HUES48 (cell line): ENCODE measurements at regions not wholly inside any gene's neighbourhood (a gene's known extent, or its start where the extent isn't known, plus 50 kb on each side); places are given as distances from the start of the nearest gene placed in this dataset.

Experiments used
- H3K27ac ChIP-seq: one replicate; pipeline ENCODE4 v1.7.0; 2013; ENCODE audit warnings: low read depth, low read length, inconsistent platforms
- H3K27me3 ChIP-seq: 2 replicates; pipeline ENCODE4 v1.6.1; 2013; ENCODE audit warnings: mild to moderate bottlenecking, low read length; ENCODE audit not compliant: control insufficient read depth, insufficient read depth
- H3K36me3 ChIP-seq: 2 replicates; pipeline ENCODE4 v1.6.1; 2013; ENCODE audit warnings: low read length; ENCODE audit not compliant: control insufficient read depth, insufficient read depth
- H3K4me1 ChIP-seq: 2 replicates; pipeline ENCODE4 v1.6.1; 2013; ENCODE audit warnings: mild to moderate bottlenecking, low read length; ENCODE audit not compliant: control insufficient read depth, insufficient read depth
- H3K4me3 ChIP-seq: 2 replicates; pipeline ENCODE4 v1.5.1; 2013; ENCODE audit warnings: mild to moderate bottlenecking, low read depth, low read length
- H3K9ac ChIP-seq: 2 replicates; pipeline ENCODE4 v1.6.1; 2013; ENCODE audit warnings: mild to moderate bottlenecking, low read depth, low read length, moderate library complexity
- H3K9me3 ChIP-seq: 2 replicates; pipeline ENCODE4 v1.6.1; 2013; ENCODE audit warnings: low read length; ENCODE audit not compliant: control insufficient read depth, insufficient read depth

DNA sequence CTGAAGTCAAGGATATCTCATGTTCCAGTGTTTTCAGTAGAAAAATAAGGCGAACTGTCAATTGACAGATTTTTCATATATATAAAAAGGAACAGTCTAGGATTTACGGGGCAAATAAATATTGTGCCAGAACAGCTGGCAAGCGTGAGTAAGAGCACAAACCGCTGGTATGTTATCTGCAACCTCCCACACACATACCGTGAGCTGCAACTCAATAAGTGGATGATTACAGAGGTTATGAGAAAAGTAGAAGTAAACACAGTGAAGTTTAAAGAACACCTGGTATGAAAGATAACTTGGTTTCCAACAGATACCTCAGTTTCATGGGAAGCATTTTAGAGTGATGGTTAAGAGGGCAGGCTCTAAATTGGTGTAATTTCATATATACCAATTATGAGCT is 733.4 kb downstream of the TUSC7 start:
- Histone ChIP-seq H3K4me1 (peaks cover 8% of the 10 kb centered on the region; the same call in 1 of the 2 replicates), H3K36me3 (no peaks in the 10 kb centered on the region), H3K27me3 (no peaks in the 10 kb centered on the region), H3K4me3 (no peak overlapping the region), H3K9me3 (no peaks in the 10 kb centered on the region), H3K9ac (no peak overlapping the region), H3K27ac (no peak overlapping the region)

DNA sequence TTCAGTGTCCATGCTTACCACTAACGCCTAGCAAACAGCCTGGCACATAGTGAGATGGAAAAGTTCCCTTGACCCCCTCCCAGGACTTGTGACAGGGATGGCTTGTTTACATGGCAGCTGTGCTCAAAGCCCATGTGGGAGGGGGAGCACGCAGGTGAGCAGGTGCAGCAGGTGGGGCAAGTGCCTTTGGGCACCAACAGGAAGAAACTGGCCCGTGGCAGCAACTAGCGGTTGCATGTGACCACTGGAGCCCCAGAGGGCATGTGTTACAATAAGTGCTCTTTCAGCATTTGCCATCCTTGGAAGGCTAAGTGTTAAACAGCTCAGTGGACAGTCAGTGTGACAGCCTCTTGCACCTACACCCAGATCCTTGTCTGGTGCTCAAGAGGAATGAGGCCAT is 734.6 kb downstream of the TUSC7 start:
- Histone ChIP-seq H3K27me3 (no peaks in the 10 kb centered on the region), H3K4me3 (no peak overlapping the region), H3K27ac (no peak overlapping the region), H3K36me3 (no peaks in the 10 kb centered on the region), H3K4me1 (peaks cover 8% of the 10 kb centered on the region; the same call in 1 of the 2 replicates), H3K9me3 (no peaks in the 10 kb centered on the region), H3K9ac (no peak overlapping the region)

DNA sequence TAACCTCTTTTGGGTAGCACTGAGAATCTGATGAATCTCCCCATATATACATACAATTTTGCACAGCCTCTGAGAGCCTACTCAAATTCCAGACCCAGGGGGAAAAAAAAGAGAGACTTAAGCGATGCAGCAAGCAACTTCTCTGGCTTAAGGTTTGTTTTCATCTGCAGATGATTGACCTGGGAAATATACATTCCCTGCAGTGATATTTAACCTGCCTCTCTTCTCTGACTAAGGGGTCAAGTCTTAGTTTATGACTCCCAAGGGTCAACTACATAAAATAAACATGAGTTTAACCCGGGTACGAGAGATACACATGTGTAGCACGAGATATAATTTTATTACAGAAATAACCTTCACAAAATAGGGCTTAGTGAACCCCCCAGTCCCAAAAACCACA is 737.8 kb downstream of the TUSC7 start:
- H3K9ac ChIP-seq: no peak overlapping the region
- no peaks in the 10 kb centered on the region for H3K36me3 ChIP-seq
- no peak overlapping the region for H3K4me3 ChIP-seq
- no peaks in the 10 kb centered on the region for H3K4me1 ChIP-seq
- H3K27ac ChIP-seq: no peak overlapping the region
- no peaks in the 10 kb centered on the region for H3K9me3 ChIP-seq
- no peaks in the 10 kb centered on the region for H3K27me3 ChIP-seq

DNA sequence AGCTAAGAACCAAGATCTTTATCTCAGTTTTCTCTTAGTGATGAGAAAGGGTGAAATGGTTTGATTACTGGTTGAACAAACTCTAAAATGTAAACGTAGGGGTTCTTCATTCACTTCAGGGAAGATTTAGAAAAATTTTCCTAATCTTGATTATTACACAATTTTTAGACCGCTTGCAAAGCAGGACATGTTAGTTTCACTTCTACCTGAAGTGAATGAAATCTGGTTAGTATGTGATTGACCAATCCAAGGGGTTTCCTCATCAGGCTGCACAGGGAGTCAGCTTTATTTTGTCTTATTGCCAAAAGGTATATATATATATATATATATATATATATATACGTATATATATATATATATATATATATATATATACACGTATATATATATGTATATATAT is 740.4 kb downstream of the TUSC7 start:
- Histone ChIP-seq H3K9me3 (no peaks in the 10 kb centered on the region), H3K36me3 (no peaks in the 10 kb centered on the region), H3K27ac (no peak overlapping the region), H3K4me1 (no peaks in the 10 kb centered on the region), H3K4me3 (no peak overlapping the region), H3K27me3 (no peaks in the 10 kb centered on the region), H3K9ac (no peak overlapping the region)

DNA sequence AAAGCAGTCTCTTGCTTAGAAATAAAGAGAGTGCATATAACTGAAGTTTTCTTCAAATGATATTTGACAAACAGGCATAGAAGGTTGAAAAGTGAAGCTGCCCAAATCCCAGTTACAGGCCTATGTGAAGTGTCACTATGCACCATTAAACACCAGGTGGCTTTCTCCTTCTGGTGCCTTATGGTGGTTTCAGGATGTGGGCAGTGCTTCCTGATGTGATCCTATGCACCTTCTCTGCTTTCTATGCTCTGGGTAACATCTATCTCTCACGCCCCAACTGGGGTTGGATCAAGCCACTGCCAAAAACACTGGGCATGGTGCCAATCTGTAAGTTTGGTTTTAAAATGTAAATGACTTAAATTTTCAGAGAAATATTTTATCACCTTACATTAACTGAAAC is 744.7 kb downstream of the TUSC7 start:
- H3K27me3 ChIP-seq: no peaks in the 10 kb centered on the region
- no peaks in the 10 kb centered on the region for H3K4me1 ChIP-seq

DNA sequence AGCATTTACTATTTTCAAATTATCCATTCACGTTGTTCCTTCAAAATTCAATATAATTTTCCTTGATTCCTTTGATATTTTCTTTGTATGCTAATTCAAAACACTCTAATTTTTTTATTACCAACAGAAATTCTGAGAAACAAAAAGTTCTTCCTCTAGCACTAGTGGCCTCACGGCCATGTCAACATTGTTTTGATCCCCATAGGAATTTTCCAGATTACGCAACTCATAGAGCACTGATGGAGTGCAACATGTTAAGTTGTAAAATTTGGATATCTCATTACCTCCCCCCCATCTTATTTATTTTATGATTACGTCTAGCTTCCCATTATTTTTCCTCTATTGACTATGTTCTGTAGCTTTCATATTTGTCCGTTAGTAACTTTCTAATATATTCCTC is 745.3 kb downstream of the TUSC7 start:
- Histone ChIP-seq H3K9ac (no peak overlapping the region), H3K9me3 (no peaks in the 10 kb centered on the region), H3K27ac (no peak overlapping the region), H3K4me3 (no peak overlapping the region), H3K4me1 (no peaks in the 10 kb centered on the region), H3K36me3 (no peaks in the 10 kb centered on the region), H3K27me3 (no peaks in the 10 kb centered on the region)

More for the DNA sequence above, 744.7 kb downstream of the TUSC7 start:
- no peak overlapping the region for H3K9ac ChIP-seq
- no peaks in the 10 kb centered on the region for H3K9me3 ChIP-seq
- H3K4me3 ChIP-seq: no peak overlapping the region
- H3K36me3 ChIP-seq: no peaks in the 10 kb centered on the region
- H3K27ac ChIP-seq: no peak overlapping the region

DNA sequence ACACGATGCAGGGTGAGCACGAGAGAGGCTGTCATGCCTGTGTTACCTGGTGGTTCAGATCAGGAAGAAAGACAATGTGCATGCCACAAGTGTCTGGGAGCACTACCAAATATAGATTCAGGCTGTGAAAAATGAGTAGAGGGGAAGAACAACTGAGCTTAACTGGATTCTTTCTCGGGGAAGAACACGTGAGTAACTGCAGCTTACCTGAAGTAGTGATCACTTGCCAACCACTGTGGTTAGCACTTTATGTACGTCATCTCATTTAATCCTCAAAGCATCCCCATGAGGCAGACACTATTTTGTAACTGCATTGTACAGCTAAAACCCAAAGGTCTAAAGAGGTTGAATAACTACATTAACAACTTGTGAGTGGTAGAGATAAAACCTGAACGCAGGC is 746.2 kb downstream of the TUSC7 start:
- H3K36me3 ChIP-seq: no peaks in the 10 kb centered on the region
- no peaks in the 10 kb centered on the region for H3K9me3 ChIP-seq
- no peaks in the 10 kb centered on the region for H3K4me1 ChIP-seq
- no peak overlapping the region for H3K9ac ChIP-seq
- H3K27me3 ChIP-seq: no peaks in the 10 kb centered on the region
- no peak overlapping the region for H3K27ac ChIP-seq
- no peak overlapping the region for H3K4me3 ChIP-seq

DNA sequence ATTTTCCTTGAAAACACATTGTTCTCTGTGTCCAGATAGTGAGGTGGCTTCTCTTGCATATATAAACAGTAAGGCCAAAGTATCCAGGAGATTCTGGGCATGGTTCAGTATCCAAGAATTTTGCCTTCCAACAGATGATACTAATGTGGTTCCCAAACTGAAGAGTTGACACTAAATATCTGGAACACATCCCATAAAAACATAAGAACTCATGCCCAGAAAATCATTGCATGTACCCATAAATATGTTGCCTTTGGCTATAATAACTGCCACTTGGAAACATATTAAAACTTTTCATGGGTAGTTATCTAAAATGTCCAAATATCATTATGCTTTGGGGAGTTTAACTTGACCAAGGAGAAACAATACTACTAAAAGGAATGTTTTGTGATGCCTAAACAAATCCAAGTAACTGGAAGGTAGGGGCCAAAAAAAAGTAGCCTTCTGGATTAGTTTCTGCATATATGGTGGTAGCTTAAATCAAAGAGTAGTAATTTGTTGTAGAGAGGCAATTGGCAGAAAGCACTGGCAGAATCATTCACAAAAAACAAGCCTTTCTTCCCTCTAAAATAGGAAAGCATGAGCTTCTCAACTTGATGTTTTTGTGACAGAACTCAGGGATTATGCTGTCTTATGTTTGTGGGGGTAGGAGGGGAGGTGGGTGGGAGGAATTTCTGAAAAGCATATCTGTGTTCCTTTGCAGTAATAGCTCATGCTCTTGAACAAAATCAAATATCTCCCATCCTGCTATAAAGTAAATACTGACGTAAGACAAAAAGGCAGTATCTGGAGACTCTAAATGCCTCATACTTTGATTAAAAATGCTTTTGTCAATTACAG is 753.9 kb downstream of the TUSC7 start:
- no peaks in the 10 kb centered on the region for H3K9me3 ChIP-seq
- no peak overlapping the region for H3K27ac ChIP-seq
- H3K4me3 ChIP-seq: no peak overlapping the region
- no peaks in the 10 kb centered on the region for H3K27me3 ChIP-seq
- H3K4me1 ChIP-seq: no peaks in the 10 kb centered on the region
- H3K36me3 ChIP-seq: no peaks in the 10 kb centered on the region
- no peak overlapping the region for H3K9ac ChIP-seq

DNA sequence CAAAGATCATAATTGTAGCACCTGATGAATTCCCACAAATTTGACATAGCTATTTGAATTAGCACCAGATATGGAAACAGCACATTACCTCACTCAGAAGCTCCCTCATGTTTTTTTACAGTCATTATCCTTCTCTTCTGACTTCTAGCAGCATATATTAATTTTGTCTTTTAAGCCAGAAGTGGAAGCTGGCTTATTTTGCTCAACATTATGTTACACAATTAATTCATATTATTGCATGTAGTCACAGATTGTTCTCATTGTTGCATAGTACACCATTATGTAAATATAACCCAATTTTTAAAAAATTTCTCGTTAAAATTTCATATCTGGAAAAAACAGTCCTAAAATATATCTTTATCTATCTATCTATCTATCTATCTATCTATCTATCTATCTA is 762.3 kb downstream of the TUSC7 start:
- Histone ChIP-seq H3K9ac (no peak overlapping the region), H3K4me3 (no peak overlapping the region), H3K4me1 (peaks cover 8% of the 10 kb centered on the region)

DNA sequence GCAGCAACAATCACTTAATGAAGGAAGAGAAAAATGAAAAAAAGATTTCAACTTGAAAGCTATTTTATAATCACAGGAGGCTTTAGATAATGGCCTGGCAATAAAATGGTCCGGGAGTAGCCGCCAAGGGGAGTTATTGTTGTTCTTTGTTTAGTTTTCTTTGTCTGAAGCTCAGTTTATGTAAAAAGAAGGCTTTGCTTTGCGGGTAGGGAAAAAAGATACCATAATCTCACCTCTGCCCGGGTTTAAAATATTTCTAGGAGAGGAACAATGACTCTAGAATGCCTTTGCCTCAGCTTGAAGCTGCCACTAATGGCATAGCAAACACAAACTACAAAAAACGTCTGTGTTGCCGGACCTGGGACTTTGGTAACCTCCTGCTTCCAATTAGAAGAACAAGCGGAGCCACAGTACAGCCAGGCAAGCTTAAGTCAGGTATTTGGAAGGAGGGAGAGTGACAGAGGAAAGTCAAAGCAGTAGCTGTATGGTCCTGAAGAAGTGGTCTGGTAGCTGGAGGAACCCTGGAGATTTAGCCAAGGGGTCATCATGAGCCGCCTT is 764.5 kb downstream of the TUSC7 start:
- Histone ChIP-seq H3K27me3 (no peaks in the 10 kb centered on the region), H3K4me1 (peaks cover 8% of the 10 kb centered on the region), H3K27ac (no peak overlapping the region), H3K9ac (no peak overlapping the region), H3K9me3 (no peaks in the 10 kb centered on the region), H3K4me3 (no peak overlapping the region), H3K36me3 (no peaks in the 10 kb centered on the region)

More for the DNA sequence above, 762.3 kb downstream of the TUSC7 start:
- Histone ChIP-seq H3K36me3 (no peaks in the 10 kb centered on the region), H3K9me3 (no peaks in the 10 kb centered on the region), H3K27me3 (no peaks in the 10 kb centered on the region), H3K27ac (no peak overlapping the region)

DNA sequence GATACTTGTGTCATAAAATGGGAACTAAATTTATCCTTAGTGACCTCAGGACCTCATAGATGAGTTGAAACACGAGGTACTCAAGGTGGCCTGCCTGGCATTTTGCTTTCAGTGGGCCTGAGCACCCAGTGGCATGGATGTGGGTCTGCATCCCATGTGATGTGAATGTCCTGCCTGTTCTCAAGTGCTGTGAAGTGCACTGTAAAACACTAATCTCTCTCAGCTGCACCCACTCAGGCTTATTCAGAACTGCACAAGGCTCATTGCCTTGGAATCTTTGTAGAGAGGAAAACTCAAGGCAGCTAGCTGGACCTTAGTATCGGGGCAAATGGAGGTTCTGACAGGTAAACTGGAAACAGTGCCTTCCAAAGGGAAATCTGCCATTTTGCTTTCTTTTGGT is 767.0 kb downstream of the TUSC7 start:
- no peaks in the 10 kb centered on the region for H3K9me3 ChIP-seq
- no peak overlapping the region for H3K27ac ChIP-seq
- no peak overlapping the region for H3K9ac ChIP-seq
- H3K27me3 ChIP-seq: no peaks in the 10 kb centered on the region
- peaks cover 8% of the 10 kb centered on the region for H3K4me1 ChIP-seq
- no peak overlapping the region for H3K4me3 ChIP-seq
- no peaks in the 10 kb centered on the region for H3K36me3 ChIP-seq
